ENCODE measurements at regions not wholly inside any gene's neighbourhood (a gene's known extent, or its start where the extent isn't known, plus 50 kb on each side); places are given as distances from the start of the nearest gene placed in this dataset.

DNA sequence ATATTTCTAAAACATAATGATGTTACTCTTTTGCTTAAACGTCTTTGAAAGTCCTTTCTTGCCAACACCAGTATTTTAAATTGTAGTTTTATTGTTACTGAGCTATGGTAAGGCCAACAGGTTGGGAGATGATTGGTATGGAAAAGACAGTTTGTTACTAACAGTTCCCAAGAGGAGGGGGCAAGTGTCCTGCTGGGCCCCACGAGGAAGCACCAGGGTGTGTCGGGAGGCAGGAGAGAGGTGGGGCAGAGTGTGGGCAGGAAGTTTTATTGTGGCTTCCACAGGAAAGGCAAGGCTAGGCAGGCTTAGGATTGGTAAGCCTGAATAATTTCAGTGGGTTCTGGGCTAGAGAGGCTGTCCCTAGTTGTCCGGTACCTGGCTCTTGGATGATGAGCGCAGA, 134.3 kb downstream of the SOCS6 start:
- no peaks in the 10 kb centered on the region for H3K4me1 ChIP-seq

DNA sequence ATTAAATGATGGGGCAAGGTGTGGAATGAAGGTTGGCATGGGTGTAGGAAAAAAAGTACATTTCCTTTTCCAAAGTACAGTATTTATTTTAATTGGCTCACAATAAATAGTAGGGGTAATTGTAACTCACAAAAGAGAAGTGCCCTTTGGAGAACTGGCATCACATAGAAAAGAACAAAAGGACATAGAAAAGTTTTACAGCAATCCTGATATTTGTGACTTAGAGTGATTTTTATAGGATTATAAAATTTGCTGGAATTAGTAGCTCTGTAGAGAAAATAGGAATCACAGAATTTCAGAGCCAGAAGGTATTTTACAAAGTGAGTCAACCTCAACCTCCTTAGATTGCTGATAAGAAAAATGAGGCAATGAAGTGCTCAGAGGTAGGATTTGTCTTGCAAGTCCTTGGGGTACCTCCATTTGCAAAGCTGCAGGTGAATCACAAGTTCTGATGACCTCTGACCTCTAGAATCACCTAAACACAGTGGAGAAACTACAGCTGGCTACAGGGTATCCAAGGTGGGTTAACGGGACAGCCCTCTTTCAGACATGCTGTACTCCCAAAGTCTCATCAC, 133.6 kb downstream of the SOCS6 start:
- TF ChIP-seq CTCF (IDR thresholded peaks at IDR 0.05) (no peak), POLR2A (IDR thresholded peaks at IDR 0.05) (no peak)
- Histone ChIP-seq H3K4me3 (no peak overlapping the region), H3K9me3 (no peaks in the 10 kb centered on the region), H3K36me3 (no peaks in the 10 kb centered on the region), H3K27me3 (no peaks in the 10 kb centered on the region), H3K4me1 (no peaks in the 10 kb centered on the region), H3K27ac (peak overlapping the region; percentile 12 to 71)
- DNase-seq, result no peak
- intact Hi-C loops (cut with DNase I; ENCODE audit: low total_unique reads), result no loop called here

More for the DNA sequence above, 134.3 kb downstream of the SOCS6 start:
- Histone ChIP-seq H3K9me3 (no peaks in the 10 kb centered on the region), H3K27ac (peak overlapping the region; percentile 12 to 71), H3K36me3 (no peaks in the 10 kb centered on the region), H3K27me3 (no peaks in the 10 kb centered on the region), H3K4me3 (no peak overlapping the region)
- no peak for DNase-seq
- intact Hi-C loops (cut with DNase I; ENCODE audit: low total_unique reads), result no loop called here
- no peak for TF ChIP-seq POLR2A (IDR thresholded peaks at IDR 0.05)
- TF ChIP-seq CTCF (IDR thresholded peaks at IDR 0.05), result no peak

DNA sequence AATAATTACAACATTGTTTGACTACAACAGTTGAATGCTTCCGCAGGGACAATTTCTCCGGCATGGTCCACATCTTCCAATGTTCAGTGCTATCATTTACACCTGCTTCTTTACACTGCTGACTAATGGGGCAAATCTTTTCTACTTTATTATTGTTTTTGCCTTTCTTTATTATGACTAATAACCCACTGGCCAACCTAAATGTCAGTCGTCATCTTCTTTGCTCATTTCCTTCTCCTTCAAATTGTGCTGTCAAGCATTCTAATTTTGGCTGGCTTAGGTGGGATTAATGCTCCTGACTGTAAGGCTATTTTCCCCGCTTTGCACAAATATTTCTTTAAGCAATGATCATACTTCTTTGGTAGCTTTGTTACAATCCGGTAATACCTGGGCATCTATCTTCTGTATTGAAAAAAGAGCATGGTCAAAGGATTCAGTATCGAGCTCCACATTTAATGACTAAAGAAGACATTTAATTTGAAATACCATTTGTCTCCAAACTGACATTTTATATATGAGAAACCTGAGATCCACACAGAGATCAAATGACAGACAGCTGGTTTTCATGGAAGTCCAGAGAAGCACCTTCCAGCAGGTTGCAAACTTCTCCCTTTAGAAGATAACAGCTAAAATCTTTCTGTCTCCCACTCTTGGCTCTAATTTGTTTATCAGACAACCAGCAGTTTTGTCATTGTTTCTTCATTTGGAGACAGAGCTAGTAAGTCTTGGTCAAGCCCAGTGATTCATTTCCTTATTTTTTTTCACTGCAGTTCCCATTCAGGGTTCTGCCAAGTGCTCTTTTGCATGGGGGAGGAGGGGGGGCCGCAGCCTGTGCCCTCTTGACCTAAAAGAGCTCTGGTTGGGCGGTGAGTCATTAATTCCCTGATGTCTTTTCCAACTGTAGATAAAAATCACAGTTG, 132.9 kb downstream of the SOCS6 start:
- intact Hi-C loops (cut with DNase I; ENCODE audit: low total_unique reads), result no loop called here
- Histone ChIP-seq H3K27ac (peak overlapping the region in 1 of 2 donors; percentile 71), H3K9me3 (no peaks in the 10 kb centered on the region), H3K36me3 (no peaks in the 10 kb centered on the region), H3K4me3 (no peak overlapping the region), H3K27me3 (no peaks in the 10 kb centered on the region), H3K4me1 (no peaks in the 10 kb centered on the region)
- peak; percentile 60 to 78 for DNase-seq
- no peak for TF ChIP-seq CTCF (IDR thresholded peaks at IDR 0.05)
- no peak for TF ChIP-seq POLR2A (IDR thresholded peaks at IDR 0.05)

DNA sequence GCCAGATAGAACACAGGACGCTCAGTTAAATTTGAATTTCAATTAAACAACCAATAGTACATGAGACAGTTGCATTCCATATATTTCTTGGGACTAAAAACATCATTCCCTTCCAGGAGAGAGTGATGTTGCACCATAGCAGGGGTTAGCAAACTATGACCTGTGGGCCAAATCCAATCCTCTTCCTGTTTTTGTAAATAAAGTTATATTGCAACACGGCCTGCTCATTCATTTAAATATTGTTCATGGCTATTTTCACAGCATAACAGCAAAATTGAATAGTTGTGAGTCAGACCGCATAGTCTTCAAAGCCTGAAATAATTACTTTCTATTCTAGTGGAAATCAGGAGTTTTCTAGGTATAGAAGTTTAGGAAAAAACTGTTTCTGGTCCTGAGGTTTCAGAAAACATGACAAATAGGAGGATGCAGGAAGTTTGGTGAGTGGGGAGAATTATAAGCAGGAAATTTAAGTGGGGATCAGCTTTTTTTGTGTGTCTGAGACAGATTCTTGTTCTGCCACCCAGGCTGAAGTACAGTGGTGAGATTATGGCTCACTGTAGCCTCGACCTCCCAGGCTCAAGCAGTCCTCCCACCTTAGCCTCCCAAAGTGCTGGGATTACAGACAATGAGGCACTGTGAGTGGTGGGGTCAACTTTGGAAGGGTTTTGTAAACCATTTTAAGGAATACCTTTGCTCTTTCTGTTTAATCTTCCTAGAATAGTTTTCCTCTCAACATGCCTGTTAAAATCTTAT, 131.5 kb downstream of the SOCS6 start:
- intact Hi-C loops (cut with DNase I; ENCODE audit: low total_unique reads), result no loop called here
- no peaks in the 10 kb centered on the region for H3K4me1 ChIP-seq
- H3K4me3 ChIP-seq, result no peak overlapping the region
- no peak overlapping the region for H3K27ac ChIP-seq
- DNase-seq, result peak in 1 of 2 donors; percentile 23
- H3K9me3 ChIP-seq, result no peaks in the 10 kb centered on the region
- no peaks in the 10 kb centered on the region for H3K36me3 ChIP-seq
- H3K27me3 ChIP-seq, result no peaks in the 10 kb centered on the region
- TF ChIP-seq POLR2A (IDR thresholded peaks at IDR 0.05) (no peak), CTCF (IDR thresholded peaks at IDR 0.05) (no peak)

Data from uterus (tissue), 3 donors.